Activated naive CD4-positive, alpha-beta T cell (primary cell): ENCODE measurements at regions not wholly inside any gene's neighbourhood (a gene's known extent, or its start where the extent isn't known, plus 50 kb on each side); places are given as distances from the start of the nearest gene placed in this dataset.

Source experiments
- DNase-seq, 4 experiments: peaks; one replicate each; lab custom pipeline; 2025; lab: John Stamatoyannopoulos, UW

- DNase-seq: no peak
These were observed 55.8 kb upstream of the CPEB4 start for GRCh38 chr5:173832386-173832785.

- DNase-seq: no peak
These were observed 54.8 kb upstream of the CPEB4 start for GRCh38 chr5:173833196-173833985.

- DNase-seq: no peak
These were observed 53.9 kb upstream of the CPEB4 start for GRCh38 chr5:173834071-173834771.

GRCh38 chr5:173835131-173835530 lies 53.0 kb upstream of the CPEB4 start:
- no peak for DNase-seq

- no peak for DNase-seq
These were observed 52.5 kb upstream of the CPEB4 start for GRCh38 chr5:173835661-173836060.

- DNase-seq: no peak
These were observed 50.5 kb upstream of the CPEB4 start for GRCh38 chr5:173837654-173838053.
